Mononuclear cell (primary cell): ENCODE measurements at regions not wholly inside any gene's neighbourhood (a gene's known extent, or its start where the extent isn't known, plus 50 kb on each side); places are given as distances from the start of the nearest gene placed in this dataset.

Source experiments
- H3K27me3 ChIP-seq: 2 replicates; pipeline ENCODE4 v1.6.0; 2011; ENCODE audit warnings: low read length, control low read depth; ENCODE audit not compliant: insufficient read depth
- H3K4me1 ChIP-seq: 2 replicates; pipeline ENCODE4 v1.5.1; 2011; ENCODE audit warnings: mild to moderate bottlenecking, low read length, control low read depth; ENCODE audit not compliant: insufficient read depth
- H3K4me3 ChIP-seq: 2 replicates; pipeline ENCODE4 v1.5.1; 2011; ENCODE audit warnings: mild to moderate bottlenecking, low read length, moderate library complexity
- H3K9me3 ChIP-seq: 2 replicates; pipeline ENCODE4 v1.5.1; 2011; ENCODE audit warnings: low read depth, mild to moderate bottlenecking, control low read depth, low read length

DNA sequence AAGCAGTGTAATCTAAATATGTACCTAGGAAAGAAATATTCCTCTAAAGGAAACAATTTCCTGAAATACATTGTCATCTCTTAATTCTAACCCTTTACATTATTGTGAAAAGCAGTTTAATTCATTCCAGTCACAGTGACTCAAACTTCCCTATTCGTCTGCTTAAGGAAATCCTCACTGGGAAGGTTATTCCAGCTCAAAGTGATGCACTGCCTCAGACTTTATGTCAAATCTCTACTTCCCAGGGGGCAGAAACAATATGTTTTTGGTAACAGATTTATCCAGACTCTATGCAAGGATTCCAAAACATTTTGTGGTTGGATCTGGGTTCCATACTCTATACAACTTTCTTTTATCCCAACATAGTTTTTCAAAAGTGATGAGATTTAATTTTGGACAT is 145.2 kb downstream of the NTMT2 start:
- peaks cover 3% of the 10 kb centered on the region for H3K27me3 ChIP-seq
- H3K4me1 ChIP-seq, result no peaks in the 10 kb centered on the region
- H3K4me3 ChIP-seq, result no peak overlapping the region
- H3K9me3 ChIP-seq, result no peaks in the 10 kb centered on the region

GRCh38 chr1:170291516-170291915 is 145.8 kb downstream of the NTMT2 start:
- peaks cover 3% of the 10 kb centered on the region for H3K27me3 ChIP-seq
- no peaks in the 10 kb centered on the region for H3K4me1 ChIP-seq
- H3K4me3 ChIP-seq, result no peak overlapping the region
- H3K9me3 ChIP-seq, result no peaks in the 10 kb centered on the region

GRCh38 chr1:170296211-170296610 is 150.5 kb downstream of the NTMT2 start:
- no peak overlapping the region for H3K4me3 ChIP-seq
- peaks cover 3% of the 10 kb centered on the region for H3K27me3 ChIP-seq
- no peaks in the 10 kb centered on the region for H3K4me1 ChIP-seq
- no peaks in the 10 kb centered on the region for H3K9me3 ChIP-seq

- no peaks in the 10 kb centered on the region for H3K9me3 ChIP-seq
- peaks cover 3% of the 10 kb centered on the region for H3K27me3 ChIP-seq
- H3K4me3 ChIP-seq, result no peak overlapping the region
- no peaks in the 10 kb centered on the region for H3K4me1 ChIP-seq
Observed at GRCh38 chr1:170296642-170297041, 150.9 kb downstream of the NTMT2 start.

DNA sequence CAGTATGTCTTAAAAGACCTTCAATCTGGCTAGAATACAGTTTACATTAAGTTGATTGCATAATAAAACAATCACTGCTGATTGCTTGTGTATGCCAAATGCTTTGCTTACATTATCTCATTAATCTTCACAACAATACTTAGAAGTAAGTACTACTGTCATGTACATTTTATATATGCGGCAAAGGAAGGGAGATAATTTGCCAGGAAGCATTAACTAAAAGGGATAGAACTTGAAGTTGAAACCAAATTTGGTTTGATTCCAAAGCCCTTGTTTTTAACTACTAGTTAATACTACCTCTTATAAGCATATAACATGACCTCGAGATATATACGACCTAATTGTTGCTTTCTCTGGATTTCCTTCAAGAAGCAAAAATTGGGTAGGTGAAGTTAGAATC is 155.8 kb downstream of the NTMT2 start:
- Histone ChIP-seq H3K4me1 (no peaks in the 10 kb centered on the region), H3K27me3 (no peaks in the 10 kb centered on the region), H3K9me3 (no peaks in the 10 kb centered on the region), H3K4me3 (no peak overlapping the region)

- no peaks in the 10 kb centered on the region for H3K9me3 ChIP-seq
- no peaks in the 10 kb centered on the region for H3K4me1 ChIP-seq
- H3K4me3 ChIP-seq, result no peak overlapping the region
- H3K27me3 ChIP-seq, result no peaks in the 10 kb centered on the region
Observed at GRCh38 chr1:170303034-170303433, 157.3 kb downstream of the NTMT2 start.

DNA sequence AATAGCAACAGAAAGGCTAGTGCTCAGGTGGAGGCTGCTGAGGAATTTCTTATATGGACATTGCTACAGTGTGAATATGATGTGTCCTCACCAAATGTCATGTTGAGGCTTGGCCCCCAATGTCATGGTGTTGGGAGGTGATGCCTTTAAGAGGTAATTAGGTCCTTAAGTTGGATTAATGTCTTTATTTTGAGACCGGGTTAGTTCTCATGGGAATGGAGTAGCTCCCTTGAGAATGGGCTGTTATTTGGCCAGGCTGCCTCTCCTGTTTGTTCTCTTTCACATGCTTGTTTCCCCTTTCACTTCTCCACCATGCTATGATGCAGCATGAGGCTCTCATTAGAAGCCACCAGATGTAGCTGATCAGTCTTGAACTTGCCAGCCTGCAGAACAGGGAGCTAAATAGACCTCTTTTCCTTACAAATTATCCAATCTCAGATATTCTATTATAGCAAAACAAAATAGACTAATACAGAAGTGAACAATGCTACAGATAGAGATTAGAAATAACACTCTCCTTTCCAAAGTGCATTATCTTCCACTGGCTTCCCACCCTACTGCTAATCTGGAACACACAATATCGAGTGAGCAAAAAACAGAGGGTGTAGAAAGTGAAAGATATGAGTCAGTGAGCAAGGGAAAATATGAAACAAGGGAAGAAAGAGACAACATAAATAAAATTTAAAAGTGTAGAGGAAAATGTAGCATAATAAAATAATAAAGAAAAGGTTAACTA is 160.2 kb downstream of the NTMT2 start:
- Histone ChIP-seq H3K4me1 (no peaks in the 10 kb centered on the region), H3K9me3 (no peaks in the 10 kb centered on the region), H3K27me3 (no peaks in the 10 kb centered on the region), H3K4me3 (no peak overlapping the region)

- H3K4me1 ChIP-seq, result no peaks in the 10 kb centered on the region
- no peaks in the 10 kb centered on the region for H3K27me3 ChIP-seq
- H3K9me3 ChIP-seq, result no peaks in the 10 kb centered on the region
- no peak overlapping the region for H3K4me3 ChIP-seq
Observed at GRCh38 chr1:170306513-170306910, 160.8 kb downstream of the NTMT2 start.

DNA sequence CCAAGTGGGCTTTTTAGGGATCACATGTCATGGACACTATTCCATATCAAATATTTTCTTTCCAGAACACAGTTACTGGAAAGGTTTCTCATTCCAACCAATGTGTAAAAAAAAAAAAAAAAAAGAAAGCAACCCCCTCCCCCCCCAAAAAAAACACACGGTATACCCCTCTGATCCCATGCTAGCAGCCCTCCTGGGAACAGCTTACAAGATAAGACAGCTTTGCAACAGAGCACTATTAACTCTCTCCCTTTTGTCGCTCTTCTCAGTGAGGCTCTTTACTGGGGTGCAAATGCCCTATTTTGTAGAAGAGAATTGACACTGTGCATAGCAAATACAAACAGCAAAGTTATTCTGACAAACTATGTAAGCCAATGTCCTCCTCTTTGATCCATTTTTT is 161.2 kb downstream of the NTMT2 start:
- no peaks in the 10 kb centered on the region for H3K4me1 ChIP-seq
- no peaks in the 10 kb centered on the region for H3K9me3 ChIP-seq
- H3K4me3 ChIP-seq, result no peak overlapping the region
- H3K27me3 ChIP-seq, result no peaks in the 10 kb centered on the region

GRCh38 chr1:170307426-170307825 is 161.7 kb downstream of the NTMT2 start:
- no peak overlapping the region for H3K4me3 ChIP-seq
- no peaks in the 10 kb centered on the region for H3K4me1 ChIP-seq
- no peaks in the 10 kb centered on the region for H3K9me3 ChIP-seq
- no peaks in the 10 kb centered on the region for H3K27me3 ChIP-seq

GRCh38 chr1:170309389-170310013 is 163.7 kb downstream of the NTMT2 start:
- Histone ChIP-seq H3K4me3 (no peak overlapping the region), H3K4me1 (no peaks in the 10 kb centered on the region), H3K27me3 (no peaks in the 10 kb centered on the region)

DNA sequence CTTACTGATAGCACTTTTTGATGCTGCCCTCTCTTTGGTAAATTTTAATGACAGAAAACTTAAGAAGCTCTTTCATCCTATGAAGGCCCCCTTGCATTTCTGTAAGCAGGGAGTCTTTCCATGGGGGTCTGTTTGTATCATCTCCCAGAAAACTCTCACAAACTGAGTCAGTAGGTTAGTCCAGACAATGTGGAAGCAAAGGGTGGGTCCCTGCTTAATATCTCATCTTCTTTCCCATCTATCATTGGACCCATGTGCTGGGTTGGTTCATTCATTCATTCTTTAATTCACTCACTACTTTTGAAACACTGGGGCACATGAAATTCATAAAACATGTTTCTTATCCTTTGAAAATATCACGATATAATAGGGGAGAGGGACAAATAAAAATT is 164.3 kb downstream of the NTMT2 start:
- Histone ChIP-seq H3K27me3 (no peaks in the 10 kb centered on the region), H3K4me3 (no peak overlapping the region), H3K4me1 (no peaks in the 10 kb centered on the region), H3K9me3 (no peaks in the 10 kb centered on the region)

More at GRCh38 chr1:170309389-170310013, 163.7 kb downstream of the NTMT2 start:
- no peaks in the 10 kb centered on the region for H3K9me3 ChIP-seq

DNA sequence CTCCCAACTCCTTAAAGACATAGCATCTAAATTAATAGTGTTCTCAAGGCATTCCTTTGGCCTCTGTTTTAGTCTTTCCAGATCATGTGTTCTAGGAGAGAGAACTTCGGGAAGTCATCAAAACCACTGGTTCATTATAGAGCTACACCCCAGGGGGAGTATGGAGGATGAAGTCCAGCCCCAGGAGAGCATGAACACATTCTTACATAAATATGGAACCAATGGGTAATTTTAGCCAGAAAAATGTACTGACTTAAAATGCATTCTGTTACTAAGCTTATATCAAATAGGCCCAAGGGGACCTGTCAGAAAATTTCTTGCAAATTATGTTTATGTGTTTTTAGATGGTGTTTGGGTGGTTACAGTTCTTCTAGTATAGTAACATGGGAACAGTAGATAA is 165.2 kb downstream of the NTMT2 start:
- no peaks in the 10 kb centered on the region for H3K9me3 ChIP-seq
- no peaks in the 10 kb centered on the region for H3K27me3 ChIP-seq
- H3K4me1 ChIP-seq, result no peaks in the 10 kb centered on the region
- no peak overlapping the region for H3K4me3 ChIP-seq

- H3K9me3 ChIP-seq, result no peaks in the 10 kb centered on the region
- no peaks in the 10 kb centered on the region for H3K4me1 ChIP-seq
- H3K27me3 ChIP-seq, result no peaks in the 10 kb centered on the region
- no peak overlapping the region for H3K4me3 ChIP-seq
Observed at GRCh38 chr1:170313306-170313705, 167.5 kb downstream of the NTMT2 start.

DNA sequence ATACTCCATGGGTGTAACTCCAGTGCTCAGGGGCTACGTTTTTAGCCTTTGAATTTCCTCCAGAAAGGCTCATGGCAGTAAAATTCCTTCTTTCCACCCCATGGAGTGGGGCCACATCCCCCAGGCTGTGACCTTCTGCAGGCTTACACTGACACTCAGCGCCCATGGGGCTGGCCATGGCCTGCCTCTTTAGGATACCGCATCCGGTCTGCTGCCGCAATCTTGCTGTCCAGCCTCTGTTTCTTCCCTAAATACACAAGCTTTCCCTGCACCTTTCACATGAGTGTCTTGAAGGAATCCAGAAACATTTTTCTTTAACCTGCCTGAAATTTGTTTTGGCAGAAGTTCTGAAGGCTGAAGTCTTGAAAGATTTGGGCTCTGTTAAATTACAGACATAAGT is 170.5 kb downstream of the NTMT2 start:
- H3K4me1 ChIP-seq, result no peaks in the 10 kb centered on the region
- H3K9me3 ChIP-seq, result no peaks in the 10 kb centered on the region
- H3K4me3 ChIP-seq, result no peak overlapping the region
- H3K27me3 ChIP-seq, result no peaks in the 10 kb centered on the region

DNA sequence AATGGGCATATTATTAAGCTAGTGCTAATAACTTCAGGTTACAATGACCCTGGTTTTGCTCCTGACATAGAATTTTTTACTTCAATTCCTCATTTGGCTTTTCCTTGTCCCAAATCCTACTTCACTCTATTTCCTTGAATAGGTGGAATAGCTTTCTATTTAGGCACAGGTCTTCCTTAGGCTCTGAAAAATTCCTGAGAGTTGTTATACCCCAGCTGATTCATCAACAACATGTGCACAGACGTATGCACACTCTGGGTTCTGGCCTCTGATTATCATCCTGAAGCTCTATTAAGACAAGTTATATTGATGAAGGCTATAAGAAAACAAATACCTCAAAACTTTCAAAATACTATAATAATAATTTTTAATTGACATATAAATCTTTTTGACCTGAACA is 172.4 kb downstream of the NTMT2 start:
- Histone ChIP-seq H3K4me3 (no peak overlapping the region), H3K4me1 (no peaks in the 10 kb centered on the region), H3K9me3 (no peaks in the 10 kb centered on the region), H3K27me3 (no peaks in the 10 kb centered on the region)
